K562 (cell line): ENCODE measurements at regions not wholly inside any gene's neighbourhood (a gene's known extent, or its start where the extent isn't known, plus 50 kb on each side); places are given as distances from the start of the nearest gene placed in this dataset.

Experiments
- ATAC-seq: fragments of 200-7000 bp; cut with Tn5 transposase; 3 replicates; pipeline ENCODE4 v1.9.1; 2020; ENCODE audit warnings: moderate library complexity
- BruUV-seq: library from RNA; stranded (reverse); fragments of 400-500 nt; replicated peaks from 2 replicates; lab custom pipeline; 2021; lab: Mats Ljungman, UMichigan
- CTCF ChIA-PET: fragments of 300-600 bp; formaldehyde crosslinking; extraction: SDS; loops from one replicate; lab custom pipeline; 2021; ENCODE audit warnings: low intra/inter-chr PET ratio; lab: Yijun Ruan, JAX
- POLR2A ChIA-PET: fragments of 300-600, 350-650 bp; sonication (Branson Sonifier 250); formaldehyde crosslinking; extraction: SDS; loops from one replicate; lab custom pipeline; 2021; ENCODE audit warnings: antibody characterized with exemption, inconsistent platforms; lab: Yijun Ruan, JAX
- DNase-seq, 4 experiments: peaks; one replicate each; pipeline versions ENCODE4 v3.0.0 to v3.0.0-alpha.2; 2011 to 2018; ENCODE audit warnings: low spot score in 3 of 4, mixed read lengths in 3 of 4; ENCODE audit errors: extremely low read depth in 1 of 4
- FAIRE-seq: peaks from 2 replicates; lab custom pipeline; 2011; peaks lifted over from hg19 to GRCh38; lab: Jason Lieb, UNC
- H2AFZ ChIP-seq: 2 replicates; pipeline ENCODE4 v1.6.0; 2011; ENCODE audit warnings: low read depth, low read length, control low read depth, inconsistent platforms
- H3K27ac ChIP-seq: fragments of 200-600 bp; 3 replicates; pipeline ENCODE4 v1.8.0; 2011; ENCODE audit warnings: low read depth, mild to moderate bottlenecking, control low read depth, inconsistent platforms, low read length, moderate library complexity, mixed read lengths; ENCODE audit errors: extremely low read depth
- H3K27me3 ChIP-seq, 2 experiments: fragments of 300-600 bp in 1 of 2; 2 replicates in 1 of 2; 3 replicates in 1 of 2; pipeline versions ENCODE4 v1.6.0 to v1.8.0; 2011; ENCODE audit warnings: inconsistent platforms in 2 of 2, low read length in 2 of 2, mild to moderate bottlenecking in 1 of 2, mixed read lengths in 1 of 2, moderate library complexity in 1 of 2; ENCODE audit not compliant: control insufficient read depth in 2 of 2, insufficient read depth in 2 of 2
- H3K36me3 ChIP-seq: fragments of 300-600 bp; 3 replicates; pipeline ENCODE4 v1.8.0; 2011; ENCODE audit warnings: mild to moderate bottlenecking, low read length, inconsistent platforms; ENCODE audit not compliant: control insufficient read depth, insufficient read depth
- H3K4me1 ChIP-seq, 2 experiments: fragments of 200-600 bp in 1 of 2; replicated peaks in 1 of 2; 2 replicates in 1 of 2; 3 replicates in 1 of 2; pipeline versions ENCODE4 v1.5.1 to v1.8.0; 2011; ENCODE audit warnings: inconsistent platforms in 2 of 2, low read length in 2 of 2, mild to moderate bottlenecking in 1 of 2, mixed read lengths in 1 of 2, moderate library complexity in 1 of 2; ENCODE audit not compliant: control insufficient read depth in 2 of 2, insufficient read depth in 2 of 2
- H3K4me2 ChIP-seq: 2 replicates; pipeline ENCODE4 v1.6.1; 2011; ENCODE audit warnings: low read length, control low read depth, inconsistent platforms, mixed read lengths; ENCODE audit not compliant: insufficient read depth
- H3K4me3 ChIP-seq: fragments of 200-600 bp; sonication (generic), shearing (Covaris generic); 2 replicates; pipeline ENCODE4 v1.5.1; 2016; ENCODE audit warnings: control low read depth, inconsistent platforms
- H3K79me2 ChIP-seq: fragments of 200-600 bp; 3 replicates; pipeline ENCODE4 v1.8.0; 2011; ENCODE audit warnings: low read length, inconsistent platforms; ENCODE audit not compliant: control insufficient read depth, insufficient read depth
- H3K9ac ChIP-seq, 2 experiments: 2 replicates each; pipeline versions ENCODE4 v1.6.0 to v1.6.1; 2011; ENCODE audit warnings: low read depth in 2 of 2, low read length in 2 of 2, control low read depth in 1 of 2, inconsistent platforms in 1 of 2, mild to moderate bottlenecking in 1 of 2, mixed read lengths in 1 of 2; ENCODE audit not compliant: insufficient read depth in 1 of 2
- H3K9me1 ChIP-seq: one replicate; pipeline ENCODE4 v1.6.0; 2011; ENCODE audit warnings: inconsistent platforms, mild to moderate bottlenecking, low read length, moderate library complexity; ENCODE audit not compliant: control insufficient read depth, insufficient read depth
- H3K9me3 ChIP-seq: replicated peaks from 2 replicates; pipeline ENCODE4 v1.5.1; 2011; ENCODE audit warnings: low read depth, low read length, inconsistent platforms; ENCODE audit not compliant: control insufficient read depth, insufficient read depth
- H4K20me1 ChIP-seq: replicated peaks from 2 replicates; pipeline ENCODE4 v1.6.1; 2011; ENCODE audit warnings: low read length, inconsistent platforms, mixed read lengths; ENCODE audit not compliant: control insufficient read depth, insufficient read depth
- BRF1 ChIP-seq: IDR thresholded peaks from 3 replicates; pipeline ENCODE4 v1.6.1; 2011; ENCODE audit warnings: borderline replicate concordance, mild to moderate bottlenecking; ENCODE audit not compliant: insufficient read length; ENCODE audit errors: extremely low read depth
- MCM5 ChIP-seq: fragments of 450-650 bp; IDR thresholded peaks from 2 replicates; pipeline ENCODE4 v1.6.1; 2016; ENCODE audit warnings: low read depth
- NFATC3 ChIP-seq: fragments of 450-650 bp; IDR thresholded peaks from 2 replicates; pipeline ENCODE4 v1.6.1; 2017; ENCODE audit warnings: mild to moderate bottlenecking
- SMARCA4 ChIP-seq: fragments of 450-650 bp; IDR thresholded peaks from 2 replicates; pipeline ENCODE4 v1.6.1; 2016
- ZFP36 ChIP-seq: fragments of 150-350 bp; IDR thresholded peaks from 2 replicates; pipeline ENCODE4 v1.6.1; 2018; ENCODE audit warnings: low read length, low read depth; ENCODE audit not compliant: partially characterized antibody
- WGBS: fragments of 100-300 bp; shearing (Covaris generic); methylation state at CpG from one replicate; pipeline ENCODE4 v1.1.6; 2016; ENCODE audit warnings: low coverage, mixed read lengths; ENCODE audit not compliant: insufficient coverage; ENCODE audit errors: missing lambda C conversion rate; 5-methylcytosine and 5-hydroxymethylcytosine counted together
- in situ Hi-C: fragments of 300-500 bp; cut with MboI; formaldehyde crosslinking; loops from 4 replicates; pipeline ENCODE4 v1.15.0; 2018; ENCODE audit warnings: inconsistent platforms, mixed read lengths
- intact Hi-C: fragments of 100-400 bp; cut with micrococcal nuclease; formaldehyde crosslinking; loops from 2 replicates; pipeline ENCODE4 v1.14.2; 2022

GRCh38 chr1:47677241-47677940 is 239.5 kb downstream of the FOXD2 start:
- H2AFZ ChIP-seq, result no peak overlapping the region
- ATAC-seq (no peak), DNase-seq (no peak), FAIRE-seq (no peak)
- H3K36me3 ChIP-seq, result no peaks in the 10 kb centered on the region
- H3K9me1 ChIP-seq, result no peaks in the 10 kb centered on the region
- no peaks in the 10 kb centered on the region for H3K4me1 ChIP-seq
- TF ChIP-seq NFATC3 (no peak), MCM5 (no peak), BRF1 (no peak)
- H3K4me2 ChIP-seq, result no peak overlapping the region
- in situ Hi-C loops, result no loop called here
- 2% methylated on average over 23 of the region's 24 CpGs for WGBS
- H3K4me3 ChIP-seq, result no peak overlapping the region
- intact Hi-C loops, result no loop called here
- H3K27ac ChIP-seq, result no peak overlapping the region
- H3K79me2 ChIP-seq, result no peaks in the 10 kb centered on the region
- H3K9me3 ChIP-seq, result no peaks in the 10 kb centered on the region
- peaks cover 21 to 54% of the 10 kb centered on the region in 2 experiments for H3K27me3 ChIP-seq
- POLR2A ChIA-PET, result interaction anchor here (0.6 to 2.2 kb wide), 5 partner anchors 13 to 672 kb away, joined by 3 to 6 read pairs (median 3); no protein-coding TSS in a partner anchor
- no peak overlapping the region; a peak in 1 of 4 replicates for H3K9ac ChIP-seq
- BruUV-seq, result no TSS peak
- H4K20me1 ChIP-seq, result peaks cover 6% of the 10 kb centered on the region; the same call in 1 of the 2 replicates
- CTCF ChIA-PET, result no interaction called here

GRCh38 chr1:47678464-47678980 is 240.7 kb downstream of the FOXD2 start:
- no peak overlapping the region for H3K4me3 ChIP-seq
- in situ Hi-C loops (no loop called here), intact Hi-C loops (no loop called here)
- H3K4me1 ChIP-seq, result no peaks in the 10 kb centered on the region
- no peak overlapping the region for H2AFZ ChIP-seq
- H3K4me2 ChIP-seq, result no peak overlapping the region
- FAIRE-seq (peak; percentile 6), ATAC-seq (no peak), DNase-seq (no peak)
- BruUV-seq, result no TSS peak
- H3K36me3 ChIP-seq, result no peaks in the 10 kb centered on the region
- H3K9ac ChIP-seq, result no peak overlapping the region
- H3K27me3 ChIP-seq, result peaks cover 21 to 54% of the 10 kb centered on the region in 2 experiments
- no peaks in the 10 kb centered on the region for H3K9me3 ChIP-seq
- POLR2A ChIA-PET, result interaction anchor here (1.3 kb wide), 1 partner anchor 9 kb away, joined by 4 read pairs; no protein-coding TSS in a partner anchor
- no peak for TF ChIP-seq SMARCA4
- peak; percentile 72 for TF ChIP-seq ZFP36
- 3% methylated on average over 4 of the region's 4 CpGs for WGBS
- no peaks in the 10 kb centered on the region for H3K9me1 ChIP-seq
- no peak overlapping the region for H3K27ac ChIP-seq
- CTCF ChIA-PET, result no interaction called here
- H3K79me2 ChIP-seq, result no peaks in the 10 kb centered on the region
- H4K20me1 ChIP-seq, result peaks cover 6% of the 10 kb centered on the region; the same call in 1 of the 2 replicates
